ENCODE measurements at regions not wholly inside any gene's neighbourhood (a gene's known extent, or its start where the extent isn't known, plus 50 kb on each side); places are given as distances from the start of the nearest gene placed in this dataset.
A peak's percentile ranks its signal among the peaks of the same experiment; 100 is the strongest.

- DNase-seq (ENCODE audit: low read depth) = no peak
Observed at GRCh38 chrX:109928596-109929335, 74.1 kb upstream of the TMEM164 start.

GRCh38 chrX:109931677-109932076 lies 71.2 kb upstream of the TMEM164 start:
- no peak for DNase-seq (ENCODE audit: low read depth)

GRCh38 chrX:109934434-109934833 lies 68.5 kb upstream of the TMEM164 start:
- peak; percentile 27 for DNase-seq (ENCODE audit: low read depth)

- peak; percentile 74 for DNase-seq (ENCODE audit: low read depth)
Observed at GRCh38 chrX:109934935-109935334, 68.0 kb upstream of the TMEM164 start.

GRCh38 chrX:109936114-109936513 lies 66.8 kb upstream of the TMEM164 start:
- peak; percentile 58 for DNase-seq (ENCODE audit: low read depth)

GRCh38 chrX:109936598-109936997 lies 66.3 kb upstream of the TMEM164 start:
- DNase-seq (ENCODE audit: low read depth) = no peak

- no peak for DNase-seq (ENCODE audit: low read depth)
Observed at GRCh38 chrX:109939498-109939897, 63.4 kb upstream of the TMEM164 start.

- DNase-seq (ENCODE audit: low read depth) = no peak
Observed at GRCh38 chrX:109940411-109940810, 62.5 kb upstream of the TMEM164 start.

- no peak for DNase-seq (ENCODE audit: low read depth)
Observed at GRCh38 chrX:109943092-109943739, 59.7 kb upstream of the TMEM164 start.

- DNase-seq (ENCODE audit: low read depth) = no peak
Observed at GRCh38 chrX:109943740-109944092, 59.2 kb upstream of the TMEM164 start.

- no peak for DNase-seq (ENCODE audit: low read depth)
Observed at GRCh38 chrX:109952050-109952449, 50.9 kb upstream of the TMEM164 start.

GRCh38 chrX:109952985-109953905 lies 49.7 kb upstream of the TMEM164 start:
- DNase-seq (ENCODE audit: low read depth) = no peak

Measured in fibroblast of gingiva (primary cell).